ENCODE measurements at regions not wholly inside any gene's neighbourhood (a gene's known extent, or its start where the extent isn't known, plus 50 kb on each side); places are given as distances from the start of the nearest gene placed in this dataset.

DNA sequence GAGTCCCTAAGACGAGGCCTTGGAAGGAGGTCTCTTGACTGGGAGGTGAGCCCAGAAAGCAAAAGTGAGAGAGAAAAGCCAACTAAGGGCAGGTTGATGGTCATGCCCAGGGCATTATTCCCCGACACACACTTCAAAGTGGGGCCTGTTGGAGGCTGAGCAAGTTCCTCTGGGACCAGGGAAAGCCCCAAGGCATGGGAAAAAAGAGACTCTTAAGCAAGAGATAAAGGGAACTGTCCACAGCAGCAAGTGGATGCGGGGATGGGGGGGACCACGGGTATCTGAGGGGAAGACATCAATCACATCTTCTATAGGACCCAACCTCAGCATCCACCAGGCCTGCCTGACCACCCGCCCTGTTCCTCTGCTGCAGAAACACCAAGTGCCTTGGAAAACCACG lies 119.9 kb upstream of the MAFB start:
- Histone ChIP-seq H3K4me2 (ENCODE audit: low read length) (no peak overlapping the region), H3K4me3 (ENCODE audit: low read length) (no peak overlapping the region), H3K36me3 (ENCODE audit: control insufficient read depth, low read length) (no peaks in the 10 kb centered on the region), H4K20me1 (ENCODE audit: control insufficient read depth, insufficient read depth, low read depth, low read length) (no peaks in the 10 kb centered on the region), H3F3A (ENCODE audit: control insufficient read depth, insufficient read depth) (no peaks in the 10 kb centered on the region), H3K4me1 (ENCODE audit: control insufficient read depth, low read length) (no peaks in the 10 kb centered on the region), H3K27ac (ENCODE audit: low read depth, low read length) (no peak overlapping the region), H3K79me2 (ENCODE audit: control insufficient read depth, low read length) (no peaks in the 10 kb centered on the region), H3K27me3 (ENCODE audit: control insufficient read depth, low read length) (no peaks in the 10 kb centered on the region), H3K9me3 (ENCODE audit: control insufficient read depth, insufficient read depth, low read length) (no peaks in the 10 kb centered on the region), H3K9me2 (replicated peaks; ENCODE audit: control insufficient read depth, low read length) (no peaks in the 10 kb centered on the region)
- TF ChIP-seq, protein P1, sequence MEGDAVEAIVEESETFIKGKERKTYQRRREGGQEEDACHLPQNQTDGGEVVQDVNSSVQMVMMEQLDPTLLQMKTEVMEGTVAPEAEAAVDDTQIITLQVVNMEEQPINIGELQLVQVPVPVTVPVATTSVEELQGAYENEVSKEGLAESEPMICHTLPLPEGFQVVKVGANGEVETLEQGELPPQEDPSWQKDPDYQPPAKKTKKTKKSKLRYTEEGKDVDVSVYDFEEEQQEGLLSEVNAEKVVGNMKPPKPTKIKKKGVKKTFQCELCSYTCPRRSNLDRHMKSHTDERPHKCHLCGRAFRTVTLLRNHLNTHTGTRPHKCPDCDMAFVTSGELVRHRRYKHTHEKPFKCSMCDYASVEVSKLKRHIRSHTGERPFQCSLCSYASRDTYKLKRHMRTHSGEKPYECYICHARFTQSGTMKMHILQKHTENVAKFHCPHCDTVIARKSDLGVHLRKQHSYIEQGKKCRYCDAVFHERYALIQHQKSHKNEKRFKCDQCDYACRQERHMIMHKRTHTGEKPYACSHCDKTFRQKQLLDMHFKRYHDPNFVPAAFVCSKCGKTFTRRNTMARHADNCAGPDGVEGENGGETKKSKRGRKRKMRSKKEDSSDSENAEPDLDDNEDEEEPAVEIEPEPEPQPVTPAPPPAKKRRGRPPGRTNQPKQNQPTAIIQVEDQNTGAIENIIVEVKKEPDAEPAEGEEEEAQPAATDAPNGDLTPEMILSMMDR (IDR thresholded peaks at IDR 0.05; ENCODE audit: low read depth, low read length, poor library complexity, severe bottlenecking): no peak
- TF ChIP-seq EZH2phosphoT487 (IDR thresholded peaks at IDR 0.05; ENCODE audit: borderline replicate concordance, low read length): no peak

DNA sequence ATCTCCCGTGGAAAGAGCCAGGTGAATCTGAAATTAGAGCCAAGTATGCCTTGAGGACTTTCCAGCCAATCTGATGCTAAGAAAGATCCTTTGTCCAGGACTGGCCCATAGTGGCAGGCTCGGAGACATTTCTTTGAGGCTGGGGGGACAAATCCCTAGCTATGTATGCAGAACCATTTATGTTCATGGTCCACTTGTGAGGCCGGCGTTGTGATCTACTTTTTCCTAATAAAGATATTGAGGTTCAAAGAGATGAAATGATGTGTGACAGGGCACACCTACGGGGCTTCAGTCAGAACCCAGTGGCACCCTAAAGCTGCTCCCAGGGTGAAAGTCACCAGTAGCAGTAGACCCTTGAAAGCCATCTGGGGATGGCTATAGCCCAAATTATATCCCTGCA lies 120.3 kb upstream of the MAFB start:
- H3K27ac ChIP-seq (ENCODE audit: low read depth, low read length): no peak overlapping the region
- no peaks in the 10 kb centered on the region for H3K27me3 ChIP-seq (ENCODE audit: control insufficient read depth, low read length)
- H3F3A ChIP-seq (ENCODE audit: control insufficient read depth, insufficient read depth): no peaks in the 10 kb centered on the region
- TF ChIP-seq, protein P1 (IDR thresholded peaks at IDR 0.05; ENCODE audit: low read depth, low read length, poor library complexity, severe bottlenecking): no peak
- TF ChIP-seq EZH2phosphoT487 (IDR thresholded peaks at IDR 0.05; ENCODE audit: borderline replicate concordance, low read length): no peak
- H3K9me3 ChIP-seq (ENCODE audit: control insufficient read depth, insufficient read depth, low read length): no peaks in the 10 kb centered on the region
- H3K4me2 ChIP-seq (ENCODE audit: low read length): no peak overlapping the region
- no peaks in the 10 kb centered on the region for H3K9me2 ChIP-seq (replicated peaks; ENCODE audit: control insufficient read depth, low read length)
- H3K4me1 ChIP-seq (ENCODE audit: control insufficient read depth, low read length): no peaks in the 10 kb centered on the region
- no peaks in the 10 kb centered on the region for H4K20me1 ChIP-seq (ENCODE audit: control insufficient read depth, insufficient read depth, low read depth, low read length)
- no peaks in the 10 kb centered on the region for H3K79me2 ChIP-seq (ENCODE audit: control insufficient read depth, low read length)
- no peak overlapping the region for H3K4me3 ChIP-seq (ENCODE audit: low read length)
- H3K36me3 ChIP-seq (ENCODE audit: control insufficient read depth, low read length): no peaks in the 10 kb centered on the region

DNA sequence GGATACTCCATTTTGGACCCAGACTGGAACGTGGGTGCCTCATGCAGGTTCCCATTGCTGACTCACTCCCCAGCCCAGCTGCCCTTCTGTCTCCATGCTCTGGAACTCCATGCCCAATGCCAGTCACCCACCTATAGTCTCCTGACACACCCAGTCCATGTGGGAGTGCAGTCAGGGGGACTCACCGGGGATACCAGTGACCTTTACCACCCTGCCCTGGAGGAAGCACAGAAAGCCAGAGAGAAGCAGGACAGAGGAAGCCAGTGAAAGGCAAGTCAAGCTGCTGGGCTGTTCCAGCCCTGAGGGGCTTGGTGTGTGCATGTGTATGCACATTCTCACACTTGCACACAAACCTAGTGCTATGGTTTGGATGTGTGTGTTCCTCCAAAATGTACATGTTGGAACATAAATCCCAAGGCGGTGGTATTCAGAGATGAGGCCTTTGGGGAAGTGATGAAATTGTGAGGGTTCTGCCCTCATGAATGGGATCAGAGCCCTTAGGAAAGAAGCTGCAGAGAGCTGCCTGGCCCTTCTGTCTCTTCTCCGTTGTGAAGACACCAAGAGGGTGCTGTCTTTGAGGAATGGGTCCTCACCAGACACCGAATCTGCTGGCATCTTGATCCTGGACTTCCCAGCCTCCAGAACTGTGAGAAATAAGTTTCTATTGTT lies 121.4 kb upstream of the MAFB start:
- Histone ChIP-seq H4K20me1 (ENCODE audit: control insufficient read depth, insufficient read depth, low read depth, low read length) (no peaks in the 10 kb centered on the region), H3K36me3 (ENCODE audit: control insufficient read depth, low read length) (no peaks in the 10 kb centered on the region), H3K79me2 (ENCODE audit: control insufficient read depth, low read length) (no peaks in the 10 kb centered on the region), H3K9me2 (replicated peaks; ENCODE audit: control insufficient read depth, low read length) (no peaks in the 10 kb centered on the region), H3F3A (ENCODE audit: control insufficient read depth, insufficient read depth) (no peaks in the 10 kb centered on the region), H3K9me3 (ENCODE audit: control insufficient read depth, insufficient read depth, low read length) (no peaks in the 10 kb centered on the region), H3K4me1 (ENCODE audit: control insufficient read depth, low read length) (no peaks in the 10 kb centered on the region), H3K27me3 (ENCODE audit: control insufficient read depth, low read length) (no peaks in the 10 kb centered on the region), H3K4me2 (ENCODE audit: low read length) (no peak overlapping the region), H3K27ac (ENCODE audit: low read depth, low read length) (no peak overlapping the region), H3K4me3 (ENCODE audit: low read length) (no peak overlapping the region)
- no peak for TF ChIP-seq EZH2phosphoT487 (IDR thresholded peaks at IDR 0.05; ENCODE audit: borderline replicate concordance, low read length)
- TF ChIP-seq, protein P1 (IDR thresholded peaks at IDR 0.05; ENCODE audit: low read depth, low read length, poor library complexity, severe bottlenecking): no peak
